Stimulated activated CD4-positive, alpha-beta T cell treated with anti-CD3 and anti-CD28 coated beads, TNF-alpha, amount 100 ng/mL, for 4 hours (primary cell): ENCODE measurements at regions not wholly inside any gene's neighbourhood (a gene's known extent, or its start where the extent isn't known, plus 50 kb on each side); places are given as distances from the start of the nearest gene placed in this dataset.
"Not testable (repeated sequence)": the region's sequence is repeated elsewhere in the genome, so short reads cannot be mapped to it uniquely, and the experiment has no call there.

ENCODE experiments used
- DNase-seq, 3 experiments: peaks; one replicate each; pipeline ENCODE4 v3.0.0-alpha.2; 2020; ENCODE audit warnings: low read depth in 3 of 3

DNA sequence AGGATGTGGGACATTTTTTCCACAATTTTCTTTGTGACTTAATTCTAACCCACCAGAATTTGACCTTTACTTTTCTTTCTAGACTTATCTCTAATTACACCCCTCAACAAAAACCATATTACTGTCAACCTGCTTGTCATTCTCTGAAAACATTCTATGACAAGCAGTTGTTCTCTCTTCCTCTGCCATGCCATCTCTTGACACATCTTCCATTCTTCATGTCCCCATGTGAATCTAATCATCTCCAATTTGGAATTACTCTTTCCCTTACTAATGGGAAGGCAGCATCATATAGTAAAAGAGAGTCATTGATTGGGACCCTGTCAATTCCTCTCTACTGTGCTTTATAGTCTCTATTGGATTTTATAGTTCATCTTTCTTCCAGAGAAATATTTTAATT is 61.3 kb upstream of the P2RY1 start:
- no peak for DNase-seq

DNA sequence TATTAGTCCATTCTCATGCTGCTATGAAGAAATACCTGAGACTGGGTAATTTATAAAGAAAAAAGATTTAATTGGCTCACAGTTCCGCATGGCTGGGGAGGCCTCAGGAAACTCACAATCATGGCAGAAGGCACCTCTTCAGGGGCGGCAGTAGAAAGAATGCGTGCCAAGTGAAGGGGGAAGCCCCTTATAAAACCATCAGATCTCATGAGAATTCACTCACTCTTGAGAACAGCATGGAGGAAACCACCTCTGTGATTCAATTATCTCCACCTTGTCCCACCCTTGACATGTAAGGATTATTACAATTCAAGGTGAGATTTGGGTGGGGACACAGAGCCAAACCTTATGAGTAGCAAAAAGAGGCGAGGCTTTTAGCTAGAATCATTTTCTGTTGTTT is 60.7 kb upstream of the P2RY1 start:
- DNase-seq = not testable (repeated sequence)

DNA sequence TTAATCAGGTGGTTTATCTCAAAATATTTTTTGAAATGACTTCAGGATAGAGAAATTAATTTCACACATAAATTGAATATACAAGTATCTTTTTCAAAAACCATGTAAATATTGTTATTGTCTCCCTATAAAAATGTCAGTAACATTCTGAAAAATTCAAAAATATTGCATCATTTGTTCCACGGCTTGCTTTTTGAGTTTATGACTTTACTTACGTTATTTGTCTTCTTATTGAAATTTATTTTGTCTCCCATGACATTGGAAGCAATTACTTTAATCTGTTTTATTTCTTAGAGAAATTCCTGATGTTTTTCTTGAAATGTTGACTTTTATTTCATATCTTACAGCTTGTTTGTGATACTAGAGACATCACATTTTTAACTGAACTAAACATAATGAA is 56.9 kb upstream of the P2RY1 start:
- DNase-seq = no peak

DNA sequence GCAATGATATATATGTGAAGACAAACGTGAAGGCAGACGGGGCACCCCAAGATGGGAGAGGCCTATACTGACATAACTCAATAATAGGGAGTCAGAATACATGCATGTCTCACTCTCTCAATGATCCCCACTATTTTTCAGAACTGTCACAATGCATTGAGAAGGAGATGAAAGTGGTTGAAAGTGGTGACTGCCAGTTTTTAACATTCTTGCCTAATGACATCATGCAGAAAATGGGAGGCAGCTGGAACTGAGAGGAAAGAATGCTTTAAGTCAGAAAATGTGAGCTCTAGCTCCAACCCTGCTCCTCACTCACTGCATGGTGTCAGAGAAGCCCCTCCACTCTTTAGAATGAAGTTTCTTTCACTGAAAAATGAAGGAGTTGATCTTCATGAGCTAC is 55.3 kb upstream of the P2RY1 start:
- DNase-seq = no peak

DNA sequence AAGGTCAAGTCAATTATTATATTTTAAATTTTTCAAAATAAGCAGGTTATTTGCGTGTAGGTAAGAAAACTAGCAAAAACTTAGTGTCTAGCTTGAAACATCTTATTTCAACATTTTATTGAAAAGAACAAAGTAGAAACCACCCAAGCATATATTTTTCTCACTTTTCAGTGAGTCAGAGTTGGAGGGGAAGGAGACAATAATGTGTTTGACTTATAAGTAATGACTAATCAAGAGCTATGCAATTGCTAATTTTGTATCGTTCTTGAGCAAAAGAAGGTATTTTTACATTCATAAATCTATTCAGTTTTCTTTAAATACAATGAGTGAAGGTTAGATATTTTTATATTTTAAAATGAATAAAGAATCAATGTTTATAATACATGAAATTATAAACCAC is 54.4 kb upstream of the P2RY1 start:
- no peak for DNase-seq

DNA sequence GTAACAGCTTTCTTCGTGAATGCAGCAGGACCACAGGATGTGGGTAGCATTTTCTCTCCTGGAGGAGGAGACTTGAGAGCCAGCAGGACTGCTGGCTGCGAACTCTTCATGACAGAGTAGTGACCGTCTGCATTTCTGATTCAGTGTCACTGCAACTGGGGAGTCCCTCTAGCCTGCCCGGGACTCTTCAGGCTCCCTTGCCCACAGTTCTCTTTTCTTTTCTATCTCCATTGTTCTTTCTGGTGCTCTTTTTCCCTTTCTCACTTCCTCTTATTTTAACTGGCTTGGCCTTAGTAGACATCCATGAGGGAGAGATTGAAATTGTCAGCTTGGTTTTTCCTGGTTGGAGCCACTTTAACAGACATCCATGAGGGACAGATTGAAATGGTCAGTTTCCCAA is 49.9 kb upstream of the P2RY1 start:
- no peak for DNase-seq
